ENCODE measurements at regions not wholly inside any gene's neighbourhood (a gene's known extent, or its start where the extent isn't known, plus 50 kb on each side); places are given as distances from the start of the nearest gene placed in this dataset.

DNA sequence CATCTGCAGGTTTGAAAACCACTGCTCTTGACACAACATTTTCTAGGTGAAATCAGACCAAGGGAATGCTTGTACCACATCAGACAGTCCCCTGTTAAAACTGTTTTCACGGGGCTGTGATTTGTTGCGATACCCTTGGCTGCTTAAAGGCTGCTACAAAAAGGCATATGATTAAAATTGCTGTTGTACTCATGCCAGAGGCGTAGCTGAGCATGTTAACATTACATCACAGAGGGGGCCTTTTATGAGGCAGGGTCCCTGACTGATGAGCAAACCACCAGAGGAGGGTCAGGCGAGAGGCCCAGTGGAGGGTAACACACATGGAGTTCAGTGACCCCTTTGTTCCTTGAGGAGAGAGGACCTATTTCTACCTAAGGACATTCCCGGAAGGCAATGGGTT is 70.4 kb upstream of the CDYL start:
- H3K4me1 ChIP-seq = no peaks in the 10 kb centered on the region
- 84 to 88% (median 86%) methylated on average over 5 of the region's 5 CpGs for WGBS, 5 donors
- intact Hi-C loops (cut with DNase I; ENCODE audit: low total_unique reads) = no loop called here

DNA sequence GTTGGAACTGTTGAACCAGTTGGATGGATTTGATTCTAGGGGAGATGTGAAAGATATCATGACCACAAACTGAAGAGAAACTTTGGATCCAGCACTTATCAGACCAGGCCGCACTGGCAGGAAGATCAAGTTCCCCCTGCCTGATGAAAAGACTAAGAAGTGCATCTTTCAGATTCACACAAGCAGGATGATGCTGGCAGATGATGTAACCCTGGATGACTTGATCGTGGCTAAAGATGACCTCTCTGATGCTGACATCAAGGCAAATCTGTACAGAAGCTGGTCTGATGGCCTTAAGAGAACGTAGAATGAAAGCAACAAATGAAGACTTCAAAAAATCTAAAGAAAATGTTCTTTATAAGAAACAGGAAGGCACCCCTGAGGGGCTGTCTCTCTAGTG is 72.8 kb upstream of the CDYL start:
- WGBS, 5 donors = 52 to 70% (median 67%) methylated on average over 3 of the region's 3 CpGs
- Histone ChIP-seq H3K36me3 (no peaks in the 10 kb centered on the region), H3K27me3 (replicated peaks in 1 of 7) (no peaks in the 10 kb centered on the region), H3K4me1 (no peaks in the 10 kb centered on the region), H3K4me3 (no peak overlapping the region), H3K9me3 (peaks cover 0 to 16% (median 11%) of the 10 kb centered on the region in 8 donors), H3K27ac (no peak overlapping the region)
- no peak for DNase-seq
- intact Hi-C loops (cut with DNase I; ENCODE audit: low total_unique reads) = no loop called here
- TF ChIP-seq, protein P1, sequence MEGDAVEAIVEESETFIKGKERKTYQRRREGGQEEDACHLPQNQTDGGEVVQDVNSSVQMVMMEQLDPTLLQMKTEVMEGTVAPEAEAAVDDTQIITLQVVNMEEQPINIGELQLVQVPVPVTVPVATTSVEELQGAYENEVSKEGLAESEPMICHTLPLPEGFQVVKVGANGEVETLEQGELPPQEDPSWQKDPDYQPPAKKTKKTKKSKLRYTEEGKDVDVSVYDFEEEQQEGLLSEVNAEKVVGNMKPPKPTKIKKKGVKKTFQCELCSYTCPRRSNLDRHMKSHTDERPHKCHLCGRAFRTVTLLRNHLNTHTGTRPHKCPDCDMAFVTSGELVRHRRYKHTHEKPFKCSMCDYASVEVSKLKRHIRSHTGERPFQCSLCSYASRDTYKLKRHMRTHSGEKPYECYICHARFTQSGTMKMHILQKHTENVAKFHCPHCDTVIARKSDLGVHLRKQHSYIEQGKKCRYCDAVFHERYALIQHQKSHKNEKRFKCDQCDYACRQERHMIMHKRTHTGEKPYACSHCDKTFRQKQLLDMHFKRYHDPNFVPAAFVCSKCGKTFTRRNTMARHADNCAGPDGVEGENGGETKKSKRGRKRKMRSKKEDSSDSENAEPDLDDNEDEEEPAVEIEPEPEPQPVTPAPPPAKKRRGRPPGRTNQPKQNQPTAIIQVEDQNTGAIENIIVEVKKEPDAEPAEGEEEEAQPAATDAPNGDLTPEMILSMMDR (IDR thresholded peaks at IDR 0.05 in 8 of 11, conservative IDR thresholded peaks at IDR 0.05 in 3 of 11) = no peak
- TF ChIP-seq POLR2AphosphoS5 (IDR thresholded peaks at IDR 0.05) (no peak), POLR2A (IDR thresholded peaks at IDR 0.05) (no peak)

More for the DNA sequence above, 70.4 kb upstream of the CDYL start:
- H3K9me3 ChIP-seq = peaks cover 0 to 17% (median 12%) of the 10 kb centered on the region in 8 donors
- no peaks in the 10 kb centered on the region for H3K36me3 ChIP-seq
- no peak for DNase-seq
- no peak for TF ChIP-seq POLR2A (IDR thresholded peaks at IDR 0.05)
- no peak for TF ChIP-seq POLR2AphosphoS5 (IDR thresholded peaks at IDR 0.05)
- TF ChIP-seq, protein P1 (IDR thresholded peaks at IDR 0.05 in 8 of 11, conservative IDR thresholded peaks at IDR 0.05 in 3 of 11) = no peak
- H3K27ac ChIP-seq = no peak overlapping the region
- H3K27me3 ChIP-seq (replicated peaks in 1 of 7) = no peaks in the 10 kb centered on the region
- no peak overlapping the region for H3K4me3 ChIP-seq

DNA sequence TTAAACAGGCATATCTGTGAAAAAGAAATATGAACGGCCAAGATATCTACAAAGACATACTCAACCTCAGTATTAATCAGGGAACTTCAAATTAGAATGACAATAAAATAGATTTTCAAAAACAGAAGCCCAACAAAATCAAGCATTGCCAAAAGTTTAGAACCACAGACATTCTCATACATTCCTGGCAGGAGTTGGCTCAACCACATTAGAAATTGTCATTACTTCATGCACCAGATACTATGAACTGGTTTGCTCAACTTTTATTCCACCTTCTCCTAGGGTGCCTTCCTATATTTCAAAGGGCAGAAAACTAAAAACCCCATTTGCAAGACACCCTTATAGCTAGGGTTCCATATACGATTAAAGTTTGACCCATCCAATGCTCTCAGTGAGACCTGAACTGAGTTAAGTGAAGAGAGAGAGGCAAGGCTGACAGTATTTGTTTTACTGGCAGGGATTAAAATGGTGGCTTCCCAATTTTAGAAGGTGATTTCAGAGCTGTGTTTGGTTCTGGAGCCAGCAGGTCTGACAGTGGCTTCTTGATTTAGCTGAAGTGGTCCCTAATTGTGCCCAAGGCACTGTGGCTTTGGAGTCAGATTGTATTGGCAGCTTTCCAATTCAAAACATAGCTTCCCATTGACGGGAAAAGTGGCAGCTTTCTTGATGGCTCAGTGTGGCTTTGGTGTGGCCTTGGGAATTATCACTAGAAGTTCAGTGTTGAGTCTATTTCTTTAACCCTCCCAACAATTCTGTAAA is 77.1 kb upstream of the CDYL start:
- intact Hi-C loops (cut with DNase I; ENCODE audit: low total_unique reads) = no loop called here
- Histone ChIP-seq H3K36me3 (no peaks in the 10 kb centered on the region), H3K27me3 (replicated peaks in 1 of 7) (no peaks in the 10 kb centered on the region), H3K27ac (no peak overlapping the region), H3K9me3 (no peaks in the 10 kb centered on the region), H3K4me1 (no peaks in the 10 kb centered on the region), H3K4me3 (no peak overlapping the region)
- no peak for DNase-seq
- TF ChIP-seq POLR2AphosphoS5 (IDR thresholded peaks at IDR 0.05) (no peak), POLR2A (IDR thresholded peaks at IDR 0.05) (no peak)
- TF ChIP-seq, protein P1 (IDR thresholded peaks at IDR 0.05 in 8 of 11, conservative IDR thresholded peaks at IDR 0.05 in 3 of 11) = no peak
- WGBS, 5 donors = 76 to 86% (median 83%) methylated on average over 3 of the region's 3 CpGs

DNA sequence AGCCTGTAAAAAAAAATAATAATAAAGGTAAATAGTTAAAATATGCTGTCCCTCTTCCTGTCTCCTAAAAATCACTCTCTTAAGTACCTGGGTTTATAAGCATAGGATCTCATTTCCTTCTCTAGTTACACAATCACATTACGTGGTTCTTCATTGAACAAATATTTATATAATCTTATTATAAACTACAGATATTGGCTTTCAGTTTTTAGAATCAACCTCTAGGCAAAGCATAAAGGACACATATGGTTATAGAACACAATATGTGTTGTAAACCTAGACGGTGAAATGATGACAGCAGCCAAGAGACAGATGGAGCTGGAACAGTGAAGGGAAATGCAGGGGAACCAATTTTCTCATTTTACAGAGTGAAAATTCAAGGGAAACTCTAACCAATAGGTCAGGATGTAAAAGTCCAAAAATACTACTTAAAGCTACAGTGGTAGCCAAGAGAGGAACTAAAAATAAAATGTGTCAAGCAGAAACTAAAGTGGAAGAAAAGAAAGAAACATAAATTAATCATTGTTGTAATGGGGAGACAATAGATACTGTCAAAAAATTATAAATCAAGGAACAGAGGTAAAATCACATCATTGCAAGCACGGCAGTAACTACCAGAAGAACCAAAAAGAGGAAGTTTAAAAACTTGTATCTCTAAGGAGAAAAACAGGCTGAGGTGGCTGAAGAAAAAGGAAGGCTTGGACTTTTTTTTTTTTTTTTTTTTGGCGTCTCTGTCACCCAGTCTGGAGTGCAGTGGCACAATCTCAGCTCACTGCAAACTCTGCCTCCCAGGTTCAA is 82.8 kb upstream of the CDYL start:
- Histone ChIP-seq H3K4me1 (no peaks in the 10 kb centered on the region), H3K9me3 (peaks cover 0 to 14% (median 12%) of the 10 kb centered on the region in 8 donors), H3K36me3 (no peaks in the 10 kb centered on the region), H3K4me3 (no peak overlapping the region), H3K27me3 (replicated peaks in 1 of 7) (no peaks in the 10 kb centered on the region), H3K27ac (no peak overlapping the region)
- no peak for DNase-seq
- 8 to 17% (median 14%) methylated on average over 3 to 4 of the region's 4 CpGs for WGBS, 5 donors
- intact Hi-C loops (cut with DNase I; ENCODE audit: low total_unique reads) = no loop called here
- TF ChIP-seq POLR2AphosphoS5 (IDR thresholded peaks at IDR 0.05) = no peak
- no peak for TF ChIP-seq POLR2A (IDR thresholded peaks at IDR 0.05)
- TF ChIP-seq, protein P1 (IDR thresholded peaks at IDR 0.05 in 8 of 11, conservative IDR thresholded peaks at IDR 0.05 in 3 of 11) = no peak

Measured in spleen (tissue), 11 donors.